OCI-LY3 (cell line): ENCODE measurements at regions not wholly inside any gene's neighbourhood (a gene's known extent, or its start where the extent isn't known, plus 50 kb on each side); places are given as distances from the start of the nearest gene placed in this dataset.

Experiments
- CTCF ChIP-seq: fragments of 200-600, 300-600 bp; sonication (generic); IDR thresholded peaks from 2 replicates; pipeline ENCODE4 v1.5.1; 2014; ENCODE audit warnings: antibody characterized with exemption, low read length, low read depth
- EZH2phosphoT487 ChIP-seq: fragments of 200-600 bp; shearing (Covaris generic); IDR thresholded peaks from 2 replicates; pipeline ENCODE4 v1.6.1; 2018; ENCODE audit warnings: antibody characterized with exemption, mixed run types, low read depth

GRCh38 chr6:145060714-145061113 lies 674.6 kb downstream of the EPM2A start:
- no peak for TF ChIP-seq CTCF
- TF ChIP-seq EZH2phosphoT487, result no peak
